Activated B cell treated with CpG ODN at 0.5 μM for 24 hours (primary cell): ENCODE measurements at regions not wholly inside any gene's neighbourhood (a gene's known extent, or its start where the extent isn't known, plus 50 kb on each side); places are given as distances from the start of the nearest gene placed in this dataset.

ENCODE experiments used
- ATAC-seq: fragments of 200-7000 bp; cut with Tn5 transposase; one replicate; pipeline ENCODE4 v1.10.0; 2021; ENCODE audit warnings: low read depth, mild to moderate bottlenecking, moderate library complexity
- CTCF ChIA-PET: fragments of 350-600 bp; sonication (Branson Sonifier 250); formaldehyde crosslinking; loops from one replicate; lab custom pipeline; 2021; ENCODE audit warnings: antibody characterized with exemption; lab: Charles Lee
- POLR2A ChIA-PET: fragments of 350-600 bp; sonication (Branson Sonifier 250); formaldehyde crosslinking; loops from one replicate; lab custom pipeline; 2021; ENCODE audit warnings: antibody characterized with exemption; lab: Charles Lee
- DNase-seq: peaks from one replicate; pipeline ENCODE4 v3.0.0; 2022
- H3K27ac Mint-ChIP-seq: one replicate; pipeline ENCODE4 v1.8.0; 2020; ENCODE audit warnings: mixed read lengths
- H3K27me3 Mint-ChIP-seq: one replicate; pipeline ENCODE4 v1.8.0; 2021; ENCODE audit warnings: mixed read lengths
- H3K36me3 Mint-ChIP-seq: one replicate; pipeline ENCODE4 v1.8.0; 2021; ENCODE audit warnings: low read depth, mixed read lengths
- H3K4me1 Mint-ChIP-seq: one replicate; pipeline ENCODE4 v1.8.0; 2021; ENCODE audit warnings: mixed read lengths
- H3K4me3 Mint-ChIP-seq: one replicate; pipeline ENCODE4 v1.8.0; 2020; ENCODE audit warnings: mild to moderate bottlenecking, mixed read lengths
- H3K9me3 Mint-ChIP-seq: one replicate; pipeline ENCODE4 v1.8.0; 2020; ENCODE audit warnings: mixed read lengths
- intact Hi-C: fragments of 100-400 bp; cut with micrococcal nuclease; formaldehyde crosslinking; loops from one replicate; pipeline ENCODE4 v1.15.1; 2024
- TF ChIP-seq, protein P1 (sequence below): fragments of 200-600 bp; IDR thresholded peaks from one replicate; pipeline ENCODE4 v1.8.0; 2022; ENCODE audit warnings: antibody characterized with exemption, mild to moderate bottlenecking

DNA sequence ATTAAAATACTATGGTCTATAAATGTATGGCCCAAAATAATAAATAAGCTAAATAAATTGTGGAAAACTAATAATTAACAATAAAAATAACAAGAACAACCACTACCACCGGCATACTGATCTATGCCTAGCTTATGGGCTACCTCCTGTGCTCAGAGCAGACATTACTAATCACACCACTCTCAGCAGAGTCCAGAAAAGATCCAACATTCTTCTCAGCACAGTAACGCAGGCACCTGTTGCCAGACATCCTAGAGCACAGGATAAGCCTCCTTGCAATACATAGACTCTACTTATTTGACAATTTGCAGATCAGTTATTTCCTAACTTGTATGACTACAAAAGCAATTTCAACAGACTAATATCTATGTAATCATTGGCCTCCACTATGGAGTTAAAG is 137.1 kb upstream of the NEBL start:
- Mint-ChIP-seq H3K9me3 (peaks cover 9% of the 10 kb centered on the region), H3K4me1 (no peaks in the 10 kb centered on the region), H3K36me3 (no peaks in the 10 kb centered on the region), H3K27me3 (no peaks in the 10 kb centered on the region), H3K4me3 (no peak overlapping the region), H3K27ac (no peak overlapping the region)
- CTCF ChIA-PET: no interaction called here
- no peak for DNase-seq
- POLR2A ChIA-PET: no interaction called here
- ATAC-seq: no peak
- TF ChIP-seq, protein P1, sequence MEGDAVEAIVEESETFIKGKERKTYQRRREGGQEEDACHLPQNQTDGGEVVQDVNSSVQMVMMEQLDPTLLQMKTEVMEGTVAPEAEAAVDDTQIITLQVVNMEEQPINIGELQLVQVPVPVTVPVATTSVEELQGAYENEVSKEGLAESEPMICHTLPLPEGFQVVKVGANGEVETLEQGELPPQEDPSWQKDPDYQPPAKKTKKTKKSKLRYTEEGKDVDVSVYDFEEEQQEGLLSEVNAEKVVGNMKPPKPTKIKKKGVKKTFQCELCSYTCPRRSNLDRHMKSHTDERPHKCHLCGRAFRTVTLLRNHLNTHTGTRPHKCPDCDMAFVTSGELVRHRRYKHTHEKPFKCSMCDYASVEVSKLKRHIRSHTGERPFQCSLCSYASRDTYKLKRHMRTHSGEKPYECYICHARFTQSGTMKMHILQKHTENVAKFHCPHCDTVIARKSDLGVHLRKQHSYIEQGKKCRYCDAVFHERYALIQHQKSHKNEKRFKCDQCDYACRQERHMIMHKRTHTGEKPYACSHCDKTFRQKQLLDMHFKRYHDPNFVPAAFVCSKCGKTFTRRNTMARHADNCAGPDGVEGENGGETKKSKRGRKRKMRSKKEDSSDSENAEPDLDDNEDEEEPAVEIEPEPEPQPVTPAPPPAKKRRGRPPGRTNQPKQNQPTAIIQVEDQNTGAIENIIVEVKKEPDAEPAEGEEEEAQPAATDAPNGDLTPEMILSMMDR: no peak
- intact Hi-C loops: no loop called here

DNA sequence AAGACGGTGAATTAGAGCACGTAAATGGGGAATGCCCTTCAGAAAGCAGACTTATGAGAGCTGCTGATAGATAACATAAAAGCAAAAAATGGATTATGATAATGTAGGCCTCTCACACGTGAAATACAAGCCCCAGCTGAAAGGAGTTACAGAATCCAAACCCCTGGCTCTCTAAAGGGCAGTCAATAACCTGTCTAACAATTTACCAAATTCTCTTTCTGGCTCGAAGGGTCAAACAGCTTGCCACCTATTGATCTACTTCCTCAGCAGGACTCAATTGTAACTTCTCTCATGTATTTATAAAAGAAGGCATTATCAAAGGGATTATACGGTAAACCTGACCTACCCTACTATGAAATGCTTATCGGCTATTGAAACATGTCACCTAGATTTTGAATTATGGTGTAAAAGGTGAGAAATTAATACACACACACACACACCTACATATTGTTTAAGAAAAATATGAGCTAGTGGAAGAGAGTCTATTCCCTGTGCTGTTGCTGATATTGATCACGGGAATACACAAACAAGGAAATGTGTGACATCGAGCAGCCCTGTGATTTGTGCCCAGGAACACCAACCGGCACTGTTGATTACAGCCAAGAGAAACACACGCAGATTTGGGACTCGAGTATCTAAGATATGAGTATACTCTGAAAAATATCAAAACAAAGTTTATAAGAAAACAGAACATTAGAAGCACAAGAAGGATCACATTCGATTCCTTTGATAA is 135.6 kb upstream of the NEBL start:
- TF ChIP-seq, protein P1: no peak
- CTCF ChIA-PET: no interaction called here
- H3K4me3 Mint-ChIP-seq: no peak overlapping the region
- H3K9me3 Mint-ChIP-seq: peaks cover 5% of the 10 kb centered on the region
- ATAC-seq (no peak), DNase-seq (no peak)
- no peaks in the 10 kb centered on the region for H3K4me1 Mint-ChIP-seq
- intact Hi-C loops: no loop called here
- no peaks in the 10 kb centered on the region for H3K36me3 Mint-ChIP-seq
- no peak overlapping the region for H3K27ac Mint-ChIP-seq
- POLR2A ChIA-PET: no interaction called here
- H3K27me3 Mint-ChIP-seq: no peaks in the 10 kb centered on the region

DNA sequence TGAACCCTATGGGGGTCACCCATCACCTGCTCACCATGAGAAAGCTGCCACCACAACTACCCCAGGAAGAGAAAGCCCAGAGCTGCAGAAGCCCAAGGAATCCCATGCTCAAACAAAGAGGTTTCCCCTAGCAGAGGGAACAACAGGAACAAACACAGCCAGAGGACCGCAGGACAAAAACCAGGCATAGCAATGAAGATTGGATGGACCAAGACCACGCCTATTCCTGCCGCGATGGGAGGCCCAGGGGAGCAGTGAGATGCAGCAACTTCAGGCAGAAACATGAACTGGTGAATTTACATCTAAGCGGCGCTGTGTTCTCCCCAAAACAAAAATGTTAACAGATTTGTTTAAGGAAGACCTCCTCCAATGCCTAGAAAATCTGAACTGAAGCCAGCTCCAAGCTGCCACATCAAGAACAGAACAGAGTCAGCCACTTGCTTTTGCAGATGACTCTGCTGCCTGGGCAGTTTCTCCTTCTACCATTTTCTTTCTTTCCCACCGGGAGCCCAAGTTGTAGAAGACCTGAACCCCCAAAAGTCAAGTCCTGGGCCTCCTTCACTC is 134.2 kb upstream of the NEBL start:
- Mint-ChIP-seq H3K4me1 (no peaks in the 10 kb centered on the region), H3K27me3 (no peaks in the 10 kb centered on the region), H3K36me3 (no peaks in the 10 kb centered on the region), H3K27ac (no peak overlapping the region), H3K9me3 (peaks cover 5% of the 10 kb centered on the region), H3K4me3 (no peak overlapping the region)
- ChIA-PET CTCF (no interaction called here), POLR2A (no interaction called here)
- TF ChIP-seq, protein P1: no peak
- no peak for DNase-seq
- intact Hi-C loops: no loop called here
- no peak for ATAC-seq

DNA sequence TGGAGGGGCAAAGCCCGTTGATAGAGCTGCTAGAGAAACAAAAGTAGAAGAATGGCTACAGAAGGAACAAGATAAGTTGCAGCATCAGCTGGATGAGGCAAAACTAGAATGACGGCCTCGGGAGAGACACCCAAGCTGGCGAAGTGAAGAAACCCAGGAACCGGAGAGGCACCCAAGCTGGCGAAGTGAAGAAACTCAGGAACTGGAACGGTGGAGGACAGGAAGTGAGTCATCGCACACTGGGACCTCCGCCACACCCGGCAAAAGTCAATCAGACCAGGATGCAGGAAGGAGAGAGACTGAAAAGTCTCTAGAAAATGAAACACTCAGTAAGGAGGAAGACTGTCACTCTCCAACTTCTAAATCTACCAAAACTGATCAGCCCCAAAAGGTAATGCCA is 133.0 kb upstream of the NEBL start:
- Mint-ChIP-seq H3K9me3 (peaks cover 5% of the 10 kb centered on the region), H3K4me1 (no peaks in the 10 kb centered on the region), H3K27me3 (no peaks in the 10 kb centered on the region), H3K36me3 (no peaks in the 10 kb centered on the region), H3K4me3 (no peak overlapping the region), H3K27ac (no peak overlapping the region)
- intact Hi-C loops: no loop called here
- ChIA-PET CTCF (no interaction called here), POLR2A (no interaction called here)
- DNase-seq: no peak
- no peak for ATAC-seq
- TF ChIP-seq, protein P1: no peak

DNA sequence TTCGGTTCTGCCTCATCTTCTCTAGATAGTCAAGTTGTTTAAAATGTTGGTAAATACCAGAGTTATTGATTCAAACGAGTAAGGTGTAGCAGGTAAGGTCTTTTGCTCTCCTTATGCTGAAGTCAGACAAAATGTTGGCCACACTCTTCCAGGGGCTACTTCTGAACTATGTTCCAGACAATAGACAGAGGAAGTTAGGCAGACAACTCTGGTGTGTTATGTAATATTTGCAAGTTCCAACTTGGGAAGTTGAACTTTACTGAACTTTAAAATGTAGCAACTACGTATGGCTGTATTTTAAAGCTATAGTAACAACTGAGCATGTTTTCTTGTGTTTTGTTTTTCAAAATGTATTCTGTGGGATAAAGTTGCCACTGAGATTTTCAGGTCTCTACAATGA is 125.7 kb upstream of the NEBL start:
- H3K27me3 Mint-ChIP-seq: peaks cover 2% of the 10 kb centered on the region
- H3K9me3 Mint-ChIP-seq: no peaks in the 10 kb centered on the region
- H3K27ac Mint-ChIP-seq: no peak overlapping the region
- DNase-seq (no peak), ATAC-seq (no peak)
- H3K4me3 Mint-ChIP-seq: no peak overlapping the region
- intact Hi-C loops: no loop called here
- ChIA-PET POLR2A (no interaction called here), CTCF (no interaction called here)
- TF ChIP-seq, protein P1: no peak
- no peaks in the 10 kb centered on the region for H3K4me1 Mint-ChIP-seq
- H3K36me3 Mint-ChIP-seq: no peaks in the 10 kb centered on the region
